Thyroid gland (tissue), 4 donors: ENCODE measurements at regions not wholly inside any gene's neighbourhood (a gene's known extent, or its start where the extent isn't known, plus 50 kb on each side); places are given as distances from the start of the nearest gene placed in this dataset.

Source experiments
- POLR2A ChIP-seq, 2 donors: fragments of 450-650 bp; IDR thresholded peaks; one replicate each; pipeline ENCODE4 v1.6.1; 2017; ENCODE audit warnings: antibody characterized with exemption in 2 of 2, mild to moderate bottlenecking in 2 of 2, moderate library complexity in 1 of 2
- TF ChIP-seq, protein P1 (sequence below), 6 experiments: fragments of 200-600 bp in 3 of 6; fragments of 450-650 bp in 3 of 6; sonication (generic) in 3 of 6; IDR thresholded peaks; one replicate each; pipeline ENCODE4 v1.5.1; 2016 to 2019; ENCODE audit warnings: antibody characterized with exemption in 6 of 6, mild to moderate bottlenecking in 2 of 6, inconsistent platforms in 1 of 6, moderate library complexity in 1 of 6

DNA sequence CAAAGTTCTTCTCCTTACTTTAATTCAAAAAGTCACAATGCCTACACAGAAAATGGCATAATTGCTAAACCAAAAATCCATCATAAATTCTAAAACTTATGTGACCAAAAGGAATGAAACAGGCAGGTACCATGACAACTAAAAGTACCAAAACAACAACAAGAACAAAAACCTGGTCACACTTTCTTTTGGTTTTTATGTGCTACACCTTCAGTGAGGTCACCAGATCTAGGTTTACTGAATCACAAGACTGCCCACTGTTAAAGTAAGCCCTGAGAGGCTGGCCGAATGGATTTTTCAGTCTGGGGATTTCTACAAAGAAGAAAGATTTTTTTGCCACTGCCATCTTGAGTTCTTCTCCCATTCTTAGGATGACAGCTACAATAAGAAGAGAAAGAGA is 583.0 kb upstream of the PKN2 start:
- TF ChIP-seq, protein P1, sequence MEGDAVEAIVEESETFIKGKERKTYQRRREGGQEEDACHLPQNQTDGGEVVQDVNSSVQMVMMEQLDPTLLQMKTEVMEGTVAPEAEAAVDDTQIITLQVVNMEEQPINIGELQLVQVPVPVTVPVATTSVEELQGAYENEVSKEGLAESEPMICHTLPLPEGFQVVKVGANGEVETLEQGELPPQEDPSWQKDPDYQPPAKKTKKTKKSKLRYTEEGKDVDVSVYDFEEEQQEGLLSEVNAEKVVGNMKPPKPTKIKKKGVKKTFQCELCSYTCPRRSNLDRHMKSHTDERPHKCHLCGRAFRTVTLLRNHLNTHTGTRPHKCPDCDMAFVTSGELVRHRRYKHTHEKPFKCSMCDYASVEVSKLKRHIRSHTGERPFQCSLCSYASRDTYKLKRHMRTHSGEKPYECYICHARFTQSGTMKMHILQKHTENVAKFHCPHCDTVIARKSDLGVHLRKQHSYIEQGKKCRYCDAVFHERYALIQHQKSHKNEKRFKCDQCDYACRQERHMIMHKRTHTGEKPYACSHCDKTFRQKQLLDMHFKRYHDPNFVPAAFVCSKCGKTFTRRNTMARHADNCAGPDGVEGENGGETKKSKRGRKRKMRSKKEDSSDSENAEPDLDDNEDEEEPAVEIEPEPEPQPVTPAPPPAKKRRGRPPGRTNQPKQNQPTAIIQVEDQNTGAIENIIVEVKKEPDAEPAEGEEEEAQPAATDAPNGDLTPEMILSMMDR (IDR thresholded peaks at IDR 0.05), result no peak
- TF ChIP-seq POLR2A (IDR thresholded peaks at IDR 0.05), result no peak
